ENCODE measurements at regions not wholly inside any gene's neighbourhood (a gene's known extent, or its start where the extent isn't known, plus 50 kb on each side); places are given as distances from the start of the nearest gene placed in this dataset.

DNA sequence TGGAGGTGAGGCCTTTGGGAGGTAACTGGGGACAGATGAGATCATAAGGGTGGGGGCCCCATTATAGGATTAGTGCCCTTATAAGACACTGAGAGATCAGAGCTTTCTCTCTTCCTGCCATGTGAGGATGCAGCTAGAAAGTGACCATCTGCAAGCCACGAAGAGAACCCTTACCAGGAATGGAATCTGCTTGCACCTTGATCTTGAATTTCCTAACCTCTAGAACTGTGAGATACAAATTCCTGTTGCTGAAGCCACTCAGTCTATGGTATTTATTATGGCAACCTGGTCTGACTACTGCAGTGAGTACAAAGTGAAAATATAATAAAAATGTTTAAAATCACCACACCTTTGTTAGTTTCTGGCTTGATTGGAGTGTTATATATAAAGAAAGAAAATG, 388.0 kb downstream of the LMO7 start (continued):
- TF ChIP-seq, protein P1, sequence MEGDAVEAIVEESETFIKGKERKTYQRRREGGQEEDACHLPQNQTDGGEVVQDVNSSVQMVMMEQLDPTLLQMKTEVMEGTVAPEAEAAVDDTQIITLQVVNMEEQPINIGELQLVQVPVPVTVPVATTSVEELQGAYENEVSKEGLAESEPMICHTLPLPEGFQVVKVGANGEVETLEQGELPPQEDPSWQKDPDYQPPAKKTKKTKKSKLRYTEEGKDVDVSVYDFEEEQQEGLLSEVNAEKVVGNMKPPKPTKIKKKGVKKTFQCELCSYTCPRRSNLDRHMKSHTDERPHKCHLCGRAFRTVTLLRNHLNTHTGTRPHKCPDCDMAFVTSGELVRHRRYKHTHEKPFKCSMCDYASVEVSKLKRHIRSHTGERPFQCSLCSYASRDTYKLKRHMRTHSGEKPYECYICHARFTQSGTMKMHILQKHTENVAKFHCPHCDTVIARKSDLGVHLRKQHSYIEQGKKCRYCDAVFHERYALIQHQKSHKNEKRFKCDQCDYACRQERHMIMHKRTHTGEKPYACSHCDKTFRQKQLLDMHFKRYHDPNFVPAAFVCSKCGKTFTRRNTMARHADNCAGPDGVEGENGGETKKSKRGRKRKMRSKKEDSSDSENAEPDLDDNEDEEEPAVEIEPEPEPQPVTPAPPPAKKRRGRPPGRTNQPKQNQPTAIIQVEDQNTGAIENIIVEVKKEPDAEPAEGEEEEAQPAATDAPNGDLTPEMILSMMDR (IDR thresholded peaks at IDR 0.05; ENCODE audit: low read depth, low read length, missing input control) = no peak

DNA sequence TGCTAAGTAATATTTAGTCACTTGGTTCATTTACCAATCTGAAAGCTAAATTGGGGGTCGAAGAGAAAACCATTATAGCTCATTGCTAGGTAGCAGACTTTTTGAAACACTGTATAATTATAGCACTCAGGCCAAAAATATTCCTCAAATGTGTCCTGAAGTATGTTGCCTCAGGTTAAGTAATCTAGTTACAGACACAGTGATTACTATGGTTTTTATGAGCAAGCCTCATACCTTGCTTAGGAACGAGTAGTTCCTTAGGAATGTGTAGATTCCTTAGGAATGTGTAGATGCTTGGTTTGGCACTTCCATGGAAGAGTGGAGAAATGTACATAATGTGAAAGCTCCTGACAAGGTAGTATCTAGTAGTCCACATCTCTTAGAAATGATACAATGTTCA, 387.5 kb downstream of the LMO7 start:
- H3K9me3 ChIP-seq (ENCODE audit: control insufficient read depth in 4 of 4, low read length in 3 of 4) = no peaks in the 10 kb centered on the region
- DNase-seq (ENCODE audit: low spot score) = no peak
- WGBS = 63% methylated on average over 2 of the region's 2 CpGs
- peaks cover 0 to 6% (median 0%) of the 10 kb centered on the region in 4 donors for H3K27me3 ChIP-seq (ENCODE audit: control insufficient read depth in 4 of 4, insufficient read depth in 4 of 4, low read length in 3 of 4)
- H3K4me1 ChIP-seq (ENCODE audit: control insufficient read depth in 4 of 4, insufficient read depth in 4 of 4, low read length in 3 of 4) = peaks cover 0 to 2% (median 0%) of the 10 kb centered on the region in 4 donors
- no peaks in the 10 kb centered on the region for H3K36me3 ChIP-seq (ENCODE audit: control insufficient read depth in 4 of 4, insufficient read depth in 3 of 4, low read depth in 1 of 4, low read length in 3 of 4)
- no peak overlapping the region for H3K9ac ChIP-seq (ENCODE audit: low read depth in 1 of 2, low read length in 2 of 2)
- no peak overlapping the region for H3K4me3 ChIP-seq (ENCODE audit: low read depth in 1 of 3, low read length in 3 of 3)
- H3K27ac ChIP-seq (ENCODE audit: low read depth in 1 of 2, low read length in 2 of 2) = no peak overlapping the region
- TF ChIP-seq, protein P2, sequence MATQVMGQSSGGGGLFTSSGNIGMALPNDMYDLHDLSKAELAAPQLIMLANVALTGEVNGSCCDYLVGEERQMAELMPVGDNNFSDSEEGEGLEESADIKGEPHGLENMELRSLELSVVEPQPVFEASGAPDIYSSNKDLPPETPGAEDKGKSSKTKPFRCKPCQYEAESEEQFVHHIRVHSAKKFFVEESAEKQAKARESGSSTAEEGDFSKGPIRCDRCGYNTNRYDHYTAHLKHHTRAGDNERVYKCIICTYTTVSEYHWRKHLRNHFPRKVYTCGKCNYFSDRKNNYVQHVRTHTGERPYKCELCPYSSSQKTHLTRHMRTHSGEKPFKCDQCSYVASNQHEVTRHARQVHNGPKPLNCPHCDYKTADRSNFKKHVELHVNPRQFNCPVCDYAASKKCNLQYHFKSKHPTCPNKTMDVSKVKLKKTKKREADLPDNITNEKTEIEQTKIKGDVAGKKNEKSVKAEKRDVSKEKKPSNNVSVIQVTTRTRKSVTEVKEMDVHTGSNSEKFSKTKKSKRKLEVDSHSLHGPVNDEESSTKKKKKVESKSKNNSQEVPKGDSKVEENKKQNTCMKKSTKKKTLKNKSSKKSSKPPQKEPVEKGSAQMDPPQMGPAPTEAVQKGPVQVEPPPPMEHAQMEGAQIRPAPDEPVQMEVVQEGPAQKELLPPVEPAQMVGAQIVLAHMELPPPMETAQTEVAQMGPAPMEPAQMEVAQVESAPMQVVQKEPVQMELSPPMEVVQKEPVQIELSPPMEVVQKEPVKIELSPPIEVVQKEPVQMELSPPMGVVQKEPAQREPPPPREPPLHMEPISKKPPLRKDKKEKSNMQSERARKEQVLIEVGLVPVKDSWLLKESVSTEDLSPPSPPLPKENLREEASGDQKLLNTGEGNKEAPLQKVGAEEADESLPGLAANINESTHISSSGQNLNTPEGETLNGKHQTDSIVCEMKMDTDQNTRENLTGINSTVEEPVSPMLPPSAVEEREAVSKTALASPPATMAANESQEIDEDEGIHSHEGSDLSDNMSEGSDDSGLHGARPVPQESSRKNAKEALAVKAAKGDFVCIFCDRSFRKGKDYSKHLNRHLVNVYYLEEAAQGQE (IDR thresholded peaks at IDR 0.05) = no peak
- TF ChIP-seq, protein P3, sequence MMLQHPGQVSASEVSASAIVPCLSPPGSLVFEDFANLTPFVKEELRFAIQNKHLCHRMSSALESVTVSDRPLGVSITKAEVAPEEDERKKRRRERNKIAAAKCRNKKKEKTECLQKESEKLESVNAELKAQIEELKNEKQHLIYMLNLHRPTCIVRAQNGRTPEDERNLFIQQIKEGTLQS (IDR thresholded peaks at IDR 0.05) = no peak
- TF ChIP-seq TAF1 (conservative IDR thresholded peaks at IDR 0.05) (no peak), EGR1 (IDR thresholded peaks at IDR 0.05; ENCODE audit: low read depth in 2 of 2) (no peak), SP1 (IDR thresholded peaks at IDR 0.05) (no peak), RAD21 (IDR thresholded peaks at IDR 0.05) (no peak)
- TF ChIP-seq, protein P1 (IDR thresholded peaks at IDR 0.05; ENCODE audit: low read depth, low read length, missing input control) = no peak
- TF ChIP-seq, protein P4, sequence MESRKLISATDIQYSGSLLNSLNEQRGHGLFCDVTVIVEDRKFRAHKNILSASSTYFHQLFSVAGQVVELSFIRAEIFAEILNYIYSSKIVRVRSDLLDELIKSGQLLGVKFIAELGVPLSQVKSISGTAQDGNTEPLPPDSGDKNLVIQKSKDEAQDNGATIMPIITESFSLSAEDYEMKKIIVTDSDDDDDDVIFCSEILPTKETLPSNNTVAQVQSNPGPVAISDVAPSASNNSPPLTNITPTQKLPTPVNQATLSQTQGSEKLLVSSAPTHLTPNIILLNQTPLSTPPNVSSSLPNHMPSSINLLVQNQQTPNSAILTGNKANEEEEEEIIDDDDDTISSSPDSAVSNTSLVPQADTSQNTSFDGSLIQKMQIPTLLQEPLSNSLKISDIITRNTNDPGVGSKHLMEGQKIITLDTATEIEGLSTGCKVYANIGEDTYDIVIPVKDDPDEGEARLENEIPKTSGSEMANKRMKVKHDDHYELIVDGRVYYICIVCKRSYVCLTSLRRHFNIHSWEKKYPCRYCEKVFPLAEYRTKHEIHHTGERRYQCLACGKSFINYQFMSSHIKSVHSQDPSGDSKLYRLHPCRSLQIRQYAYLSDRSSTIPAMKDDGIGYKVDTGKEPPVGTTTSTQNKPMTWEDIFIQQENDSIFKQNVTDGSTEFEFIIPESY (IDR thresholded peaks at IDR 0.05) = no peak

DNA sequence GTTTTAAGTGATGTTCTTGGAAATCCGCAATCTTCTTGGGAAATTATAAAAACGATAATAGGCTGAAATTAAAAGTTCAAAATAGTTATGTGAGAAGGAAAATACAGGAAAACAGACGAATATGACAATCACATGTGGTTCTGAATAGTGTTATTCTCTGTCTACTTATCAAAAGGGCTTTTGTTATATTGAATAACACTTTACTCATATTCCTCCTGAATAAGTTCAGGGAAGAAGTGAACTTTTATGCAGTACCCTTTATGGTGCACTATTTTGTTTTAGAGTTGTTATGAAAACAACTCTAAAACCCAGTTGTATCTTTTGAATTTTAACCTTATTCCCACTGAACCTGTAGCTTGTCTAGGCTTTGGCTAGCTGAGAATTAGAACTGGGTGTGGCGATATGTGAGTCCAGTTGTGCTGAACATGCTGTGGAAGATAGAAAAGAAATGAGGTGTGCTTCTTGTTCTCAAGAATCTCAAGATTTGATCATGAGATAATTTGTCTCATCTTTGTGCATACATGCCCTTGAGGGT, 384.4 kb downstream of the LMO7 start:
- Histone ChIP-seq H3K4me3 (ENCODE audit: low read depth in 1 of 3, low read length in 3 of 3) (no peak overlapping the region), H3K4me1 (ENCODE audit: control insufficient read depth in 4 of 4, insufficient read depth in 4 of 4, low read length in 3 of 4) (peaks cover 0 to 2% (median 0%) of the 10 kb centered on the region in 4 donors), H3K9ac (ENCODE audit: low read depth in 1 of 2, low read length in 2 of 2) (no peak overlapping the region), H3K27me3 (ENCODE audit: control insufficient read depth in 4 of 4, insufficient read depth in 4 of 4, low read length in 3 of 4) (peaks cover 0 to 3% (median 0%) of the 10 kb centered on the region in 4 donors), H3K9me3 (ENCODE audit: control insufficient read depth in 4 of 4, low read length in 3 of 4) (no peaks in the 10 kb centered on the region), H3K36me3 (ENCODE audit: control insufficient read depth in 4 of 4, insufficient read depth in 3 of 4, low read depth in 1 of 4, low read length in 3 of 4) (no peaks in the 10 kb centered on the region), H3K27ac (ENCODE audit: low read depth in 1 of 2, low read length in 2 of 2) (no peak overlapping the region)
- no peak for DNase-seq (ENCODE audit: low spot score)
- 74% methylated on average over 4 of the region's 4 CpGs for WGBS
- TF ChIP-seq, protein P5, sequence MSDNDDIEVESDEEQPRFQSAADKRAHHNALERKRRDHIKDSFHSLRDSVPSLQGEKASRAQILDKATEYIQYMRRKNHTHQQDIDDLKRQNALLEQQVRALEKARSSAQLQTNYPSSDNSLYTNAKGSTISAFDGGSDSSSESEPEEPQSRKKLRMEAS (IDR thresholded peaks at IDR 0.05) = no peak
- no peak for TF ChIP-seq SP1 (IDR thresholded peaks at IDR 0.05)
- TF ChIP-seq, protein P2 (IDR thresholded peaks at IDR 0.05) = no peak
- no peak for TF ChIP-seq GABPA (IDR thresholded peaks at IDR 0.05 in 1 of 2, conservative IDR thresholded peaks at IDR 0.05 in 1 of 2)
- TF ChIP-seq, protein P4 (IDR thresholded peaks at IDR 0.05) = no peak
- no peak for TF ChIP-seq HNF4A (conservative IDR thresholded peaks at IDR 0.05)

Measured in liver (tissue), 8 donors.